Fibroblast of lung (primary cell): ENCODE measurements at regions not wholly inside any gene's neighbourhood (a gene's known extent, or its start where the extent isn't known, plus 50 kb on each side); places are given as distances from the start of the nearest gene placed in this dataset.

Experiments used
- CTCF ChIP-seq, 2 donors: IDR thresholded peaks in 1 of 2; conservative IDR thresholded peaks in 1 of 2; 1 replicate in 1 of 2; 2 replicates in 1 of 2; pipeline ENCODE4 v1.5.1; 2011 to 2012; ENCODE audit warnings: low read length in 2 of 2, control low read depth in 1 of 2, inconsistent platforms in 1 of 2, low read depth in 1 of 2, mild to moderate bottlenecking in 1 of 2
- EZH2 ChIP-seq: IDR thresholded peaks from 2 replicates; pipeline ENCODE4 v1.5.1; 2012; ENCODE audit warnings: low read length, control low read depth, mild to moderate bottlenecking; ENCODE audit errors: missing control alignments

DNA sequence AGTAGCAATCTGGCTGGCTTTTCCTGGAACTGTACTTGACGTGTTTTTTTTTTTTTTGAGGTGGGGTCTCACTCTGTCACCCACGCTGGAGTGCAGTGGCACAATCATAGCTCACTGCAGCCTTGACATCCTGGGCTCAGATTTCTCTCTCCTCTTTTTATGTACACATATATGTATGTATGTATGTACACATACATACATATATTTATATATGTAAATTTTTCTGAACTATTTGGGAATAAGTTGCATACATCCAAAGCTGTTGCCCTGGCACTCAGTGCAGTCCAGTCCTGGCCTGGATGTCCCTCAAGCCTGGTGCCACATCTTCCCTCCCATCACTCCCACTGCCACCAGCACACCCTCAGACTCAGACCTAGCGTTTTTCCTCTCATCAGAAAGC lies 89.0 kb upstream of the SHISA3 start:
- TF ChIP-seq EZH2 = no peak
- TF ChIP-seq CTCF (conservative IDR thresholded peaks at IDR 0.05 in 1 of 2, IDR thresholded peaks at IDR 0.05 in 1 of 2; ENCODE audit: low read depth in 1 of 2, low read length in 2 of 2) = no peak
